ENCODE measurements at regions not wholly inside any gene's neighbourhood (a gene's known extent, or its start where the extent isn't known, plus 50 kb on each side); places are given as distances from the start of the nearest gene placed in this dataset.
A peak's percentile ranks its signal among the peaks of the same experiment; 100 is the strongest.

DNA sequence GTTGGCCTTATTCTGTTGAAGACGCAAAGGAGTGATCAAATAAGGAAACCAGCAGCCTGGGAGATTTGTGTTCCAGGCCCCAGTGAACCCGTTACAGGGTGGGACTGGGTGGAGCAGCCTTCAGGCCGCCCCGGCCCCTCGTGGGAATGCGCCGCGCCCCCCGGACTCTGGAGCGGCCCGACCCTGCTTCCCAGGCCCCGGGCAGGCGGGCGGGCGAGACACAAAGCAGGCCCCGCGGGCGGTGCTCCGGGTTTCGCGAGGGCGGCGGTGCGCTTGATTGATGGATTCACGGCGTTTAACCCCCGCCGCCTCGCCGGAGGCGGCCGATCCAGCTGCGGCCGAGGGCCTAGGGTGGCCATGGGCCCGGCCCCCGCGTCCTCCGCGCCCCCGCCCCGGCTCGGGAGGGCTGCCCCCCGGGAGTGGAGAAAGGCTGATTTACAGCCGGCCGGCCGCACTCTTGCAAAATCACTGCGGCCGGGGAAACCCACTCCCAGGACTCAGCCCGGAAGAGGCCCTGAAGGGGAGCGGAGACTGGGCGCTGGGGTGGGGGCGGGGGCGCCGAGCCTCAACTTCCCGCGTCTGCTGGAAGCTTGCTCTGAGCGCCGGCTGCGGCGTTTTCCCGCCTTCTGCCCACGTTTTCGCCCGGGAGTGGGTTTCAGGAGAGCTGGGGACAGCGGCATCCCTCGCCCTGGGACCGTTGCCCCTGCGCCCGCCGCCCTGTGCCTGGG lies 299.6 kb upstream of the NFE2L3 start:
- Mint-ChIP-seq H3K36me3 (no peaks in the 10 kb centered on the region), H3K9me3 (peaks cover 0 to 6% (median 0%) of the 10 kb centered on the region in 3 donors), H3K4me1 (peaks cover 7 to 14% (median 8%) of the 10 kb centered on the region in 3 donors), H3K27ac (peak overlapping the region; percentile 93 to 97 (median 96)), H3K4me3 (peak overlapping the region in 3 of 4 donors; percentile 77 to 89 (median 85)), H3K27me3 (peaks cover 45% of the 10 kb centered on the region)

DNA sequence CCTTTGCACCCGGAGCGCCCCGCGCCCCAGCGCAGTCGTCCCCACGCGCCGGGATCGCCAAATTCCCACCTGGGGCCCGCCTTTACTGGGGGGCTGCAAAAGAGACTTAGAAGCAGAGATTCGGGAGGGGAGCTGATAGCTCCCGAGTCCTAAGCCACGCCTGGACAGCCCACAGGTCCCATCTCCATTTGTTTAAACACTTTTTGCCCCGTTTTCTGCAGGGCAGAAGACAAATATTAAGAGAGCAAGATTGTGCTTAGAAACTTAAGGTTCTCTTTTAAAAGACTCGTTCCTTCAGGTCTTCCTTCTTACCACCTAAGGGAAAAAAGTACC lies 299.1 kb upstream of the NFE2L3 start:
- Mint-ChIP-seq H3K4me3 (peak overlapping the region in 1 of 4 donors; percentile 74), H3K27ac (peak overlapping the region; percentile 71 to 89 (median 88)), H3K36me3 (no peaks in the 10 kb centered on the region), H3K4me1 (peaks cover 7 to 14% (median 8%) of the 10 kb centered on the region in 3 donors), H3K27me3 (peaks cover 45% of the 10 kb centered on the region), H3K9me3 (peaks cover 0 to 5% (median 0%) of the 10 kb centered on the region in 3 donors)

DNA sequence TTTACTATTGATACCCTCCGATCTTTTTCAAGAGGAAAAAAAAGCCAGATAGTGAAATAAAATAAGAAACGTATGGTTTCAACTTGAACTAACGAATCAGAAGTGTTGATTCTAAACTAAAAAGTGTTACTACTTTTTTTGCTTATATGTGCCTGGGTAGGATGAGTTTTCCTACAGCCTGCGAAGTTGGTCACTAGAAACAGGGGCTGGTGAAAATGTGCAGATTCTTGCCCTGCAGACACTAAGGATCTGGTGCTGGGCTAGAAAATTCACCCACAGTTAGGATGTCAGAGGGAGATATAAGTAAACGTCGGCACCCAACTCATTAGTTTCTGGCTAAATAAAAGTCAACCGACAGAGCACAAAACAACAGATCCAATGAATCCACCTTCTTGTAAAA lies 298.7 kb upstream of the NFE2L3 start:
- Mint-ChIP-seq H3K9me3 (peaks cover 0 to 5% (median 0%) of the 10 kb centered on the region in 3 donors), H3K27ac (peak overlapping the region; percentile 71 to 89 (median 88)), H3K4me3 (peak overlapping the region in 2 of 4 donors; percentile 41 to 74), H3K27me3 (peaks cover 45% of the 10 kb centered on the region), H3K4me1 (peaks cover 7 to 14% (median 8%) of the 10 kb centered on the region in 3 donors), H3K36me3 (no peaks in the 10 kb centered on the region)

DNA sequence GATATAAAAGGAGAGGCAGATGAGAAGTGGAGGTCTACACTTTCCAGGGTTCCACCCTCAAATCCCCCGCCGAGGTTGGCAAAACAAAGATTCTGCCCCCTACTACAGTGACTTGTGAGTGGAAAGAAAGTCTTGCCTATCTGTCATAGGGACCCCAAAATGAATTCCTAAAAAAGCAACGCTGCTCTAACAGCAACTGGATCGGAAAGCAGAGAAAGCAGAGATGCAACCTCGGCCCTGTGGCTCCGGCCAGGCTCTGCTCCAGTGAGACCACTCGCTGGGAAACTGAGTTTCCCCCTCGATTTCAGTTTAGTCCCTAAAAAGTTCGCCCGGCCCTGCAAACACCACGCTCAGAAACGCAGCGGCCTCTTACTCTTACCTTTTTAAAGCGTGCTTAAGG lies 297.9 kb upstream of the NFE2L3 start:
- Mint-ChIP-seq H3K27me3 (peaks cover 43% of the 10 kb centered on the region), H3K9me3 (peaks cover 0 to 5% (median 0%) of the 10 kb centered on the region in 3 donors), H3K27ac (peak overlapping the region; percentile 75 to 94 (median 89)), H3K36me3 (no peaks in the 10 kb centered on the region), H3K4me3 (peak overlapping the region in 3 of 4 donors; percentile 70 to 84 (median 74)), H3K4me1 (peaks cover 7 to 14% (median 8%) of the 10 kb centered on the region in 3 donors)

DNA sequence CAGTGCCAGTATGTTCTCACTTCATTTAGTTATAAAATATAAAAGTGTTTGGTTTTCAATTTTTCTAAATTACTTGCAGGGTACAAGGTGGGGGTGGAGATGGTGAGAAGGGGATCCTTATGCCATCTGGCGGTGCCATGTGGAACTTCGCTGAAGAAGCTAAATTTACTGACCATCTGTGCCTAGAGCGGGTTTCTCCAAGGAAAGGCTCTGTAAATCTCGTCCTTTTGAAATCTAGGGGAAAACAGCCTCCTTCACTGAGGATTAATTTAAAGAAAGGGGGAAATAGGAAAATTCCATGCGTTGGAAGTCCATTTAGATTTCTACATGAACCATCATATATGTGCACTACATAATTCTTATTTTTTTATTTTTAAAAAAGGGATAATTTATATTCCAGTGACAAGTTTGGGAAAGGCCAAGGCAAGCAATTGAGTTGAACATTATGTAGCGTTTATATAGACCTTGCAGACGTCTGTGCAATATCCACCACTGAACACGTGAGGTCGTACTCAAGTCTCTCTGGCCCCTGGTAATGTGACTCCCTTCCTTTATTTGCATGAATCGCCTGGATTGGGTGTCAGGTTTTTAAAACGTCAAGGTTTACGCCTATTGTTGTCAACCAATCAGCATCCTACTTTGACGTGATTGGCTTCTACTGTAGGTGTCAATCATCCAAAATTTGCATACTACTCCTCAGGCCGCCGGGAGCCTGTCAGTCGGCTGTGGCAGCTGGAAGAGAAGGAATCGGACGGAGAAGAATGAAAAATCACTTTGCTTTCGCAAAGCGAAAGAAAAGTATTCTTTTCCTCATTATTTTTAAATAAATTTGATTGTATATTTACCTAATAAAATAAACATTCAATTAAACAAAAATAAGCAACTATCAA lies 297.1 kb upstream of the NFE2L3 start:
- Mint-ChIP-seq H3K4me3 (peak overlapping the region in 2 of 4 donors; percentile 12 to 53), H3K9me3 (peaks cover 0 to 7% (median under 1%) of the 10 kb centered on the region in 3 donors), H3K4me1 (peaks cover 7 to 14% (median 8%) of the 10 kb centered on the region in 3 donors), H3K27ac (peak overlapping the region; percentile 85 to 94 (median 89)), H3K36me3 (no peaks in the 10 kb centered on the region), H3K27me3 (peaks cover 46% of the 10 kb centered on the region)

DNA sequence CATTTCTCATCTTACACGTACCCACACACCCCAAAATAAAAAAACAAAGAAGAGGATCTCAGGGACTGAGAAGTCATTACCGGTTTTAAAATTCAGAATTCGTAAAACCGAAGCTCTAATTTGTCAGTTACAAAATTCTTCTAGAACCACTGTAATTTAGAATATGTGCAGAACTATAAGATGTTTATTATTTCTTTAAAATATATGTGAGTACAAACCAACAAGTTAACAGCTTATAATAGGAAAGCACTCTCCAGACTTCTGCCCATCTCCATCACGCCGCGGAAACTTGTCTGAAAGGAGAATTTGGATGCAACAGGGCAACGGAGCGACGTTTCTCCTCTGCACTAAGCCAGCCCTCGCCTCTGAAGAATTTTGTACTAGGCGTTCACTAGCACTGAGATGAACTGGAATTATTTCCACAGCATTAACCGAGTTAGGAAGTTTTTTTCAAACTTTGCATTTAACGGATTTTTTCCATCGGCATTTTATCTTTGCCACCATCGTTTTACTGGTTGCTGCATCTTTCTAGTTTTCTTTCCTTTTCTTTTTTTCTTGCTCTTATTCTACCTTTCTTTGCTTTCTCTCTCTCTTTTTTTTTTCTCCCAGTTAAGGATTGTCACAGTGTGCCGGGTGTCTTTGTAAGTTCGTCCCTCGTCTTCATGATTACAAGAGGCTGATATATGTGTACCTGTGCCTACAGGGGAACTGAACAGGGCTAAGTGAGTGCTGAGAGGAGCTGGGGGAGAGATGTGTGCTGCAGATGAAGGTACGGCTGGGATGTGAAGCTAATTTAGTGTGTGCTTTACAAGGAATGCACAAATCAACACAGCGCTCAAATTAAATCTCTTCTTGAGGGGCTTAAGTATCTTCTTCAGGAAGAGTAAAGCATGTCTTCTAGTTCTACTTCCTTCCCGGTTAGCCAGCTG lies 295.9 kb upstream of the NFE2L3 start:
- H3K27ac Mint-ChIP-seq, result no peak overlapping the region
- H3K4me1 Mint-ChIP-seq, result peaks cover 7 to 14% (median 8%) of the 10 kb centered on the region in 3 donors
- H3K4me3 Mint-ChIP-seq, result no peak overlapping the region
- H3K9me3 Mint-ChIP-seq, result peaks cover 0 to 13% (median 3%) of the 10 kb centered on the region in 3 donors
- H3K36me3 Mint-ChIP-seq, result no peaks in the 10 kb centered on the region
- H3K27me3 Mint-ChIP-seq, result peaks cover 49% of the 10 kb centered on the region

DNA sequence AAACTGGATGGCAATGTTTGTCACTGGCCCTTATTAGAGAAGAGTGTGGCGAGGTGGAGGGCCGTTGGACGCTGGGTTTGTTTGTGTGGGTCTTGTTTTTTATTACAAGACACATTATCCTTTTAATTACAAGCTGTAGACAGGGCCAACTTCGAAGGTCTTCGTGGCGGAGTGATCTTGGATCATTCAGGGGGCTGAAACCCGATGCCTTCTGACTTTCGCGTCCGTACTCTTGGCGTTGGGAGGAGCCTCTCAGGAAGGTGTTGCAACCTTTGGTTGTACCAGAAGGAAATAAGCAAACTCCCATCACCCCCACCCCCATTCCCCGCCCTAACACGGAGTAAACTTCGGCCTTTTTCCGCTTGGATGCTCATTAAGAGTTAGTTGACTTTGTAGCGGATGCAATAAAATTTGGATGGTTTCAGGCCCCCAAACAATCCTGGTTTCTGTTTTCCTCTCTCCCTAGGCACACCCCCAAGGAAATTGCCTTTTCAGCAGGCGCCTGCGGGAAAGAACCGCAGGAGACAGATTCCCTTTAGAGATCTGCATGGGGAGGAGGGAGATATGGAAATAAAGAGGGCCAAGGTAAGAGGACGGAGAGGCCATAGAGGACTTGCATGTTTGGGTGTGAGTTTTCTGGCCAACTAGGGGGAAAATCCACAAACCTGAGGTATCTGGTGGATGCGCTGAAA lies 294.5 kb upstream of the NFE2L3 start:
- Mint-ChIP-seq H3K27ac (no peak overlapping the region), H3K36me3 (no peaks in the 10 kb centered on the region), H3K27me3 (peaks cover 45% of the 10 kb centered on the region), H3K4me3 (no peak overlapping the region), H3K4me1 (peaks cover 1 to 13% (median 8%) of the 10 kb centered on the region in 3 donors), H3K9me3 (peaks cover 0 to 20% (median 3%) of the 10 kb centered on the region in 3 donors)

DNA sequence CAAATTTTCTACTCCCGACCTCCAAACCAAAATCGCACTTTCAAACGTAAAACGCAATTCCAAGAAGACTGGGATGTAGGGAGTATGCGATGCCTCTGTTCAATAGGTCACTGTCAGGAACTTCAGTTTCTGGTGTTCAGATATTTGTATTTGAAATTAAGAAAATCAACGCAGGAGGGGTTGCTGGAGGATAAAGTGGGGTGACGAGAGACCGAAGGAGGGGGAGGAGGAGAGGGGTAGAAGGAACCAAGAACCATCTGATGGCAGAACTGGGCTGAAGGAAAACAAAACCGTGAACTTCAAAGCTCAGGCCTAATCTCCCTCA lies 293.8 kb upstream of the NFE2L3 start:
- Mint-ChIP-seq H3K27me3 (peaks cover 47% of the 10 kb centered on the region), H3K4me3 (no peak overlapping the region), H3K27ac (no peak overlapping the region), H3K9me3 (peaks cover 0 to 23% (median 3%) of the 10 kb centered on the region in 3 donors), H3K4me1 (peaks cover 1 to 15% (median 8%) of the 10 kb centered on the region in 3 donors), H3K36me3 (peaks cover 2% of the 10 kb centered on the region)

DNA sequence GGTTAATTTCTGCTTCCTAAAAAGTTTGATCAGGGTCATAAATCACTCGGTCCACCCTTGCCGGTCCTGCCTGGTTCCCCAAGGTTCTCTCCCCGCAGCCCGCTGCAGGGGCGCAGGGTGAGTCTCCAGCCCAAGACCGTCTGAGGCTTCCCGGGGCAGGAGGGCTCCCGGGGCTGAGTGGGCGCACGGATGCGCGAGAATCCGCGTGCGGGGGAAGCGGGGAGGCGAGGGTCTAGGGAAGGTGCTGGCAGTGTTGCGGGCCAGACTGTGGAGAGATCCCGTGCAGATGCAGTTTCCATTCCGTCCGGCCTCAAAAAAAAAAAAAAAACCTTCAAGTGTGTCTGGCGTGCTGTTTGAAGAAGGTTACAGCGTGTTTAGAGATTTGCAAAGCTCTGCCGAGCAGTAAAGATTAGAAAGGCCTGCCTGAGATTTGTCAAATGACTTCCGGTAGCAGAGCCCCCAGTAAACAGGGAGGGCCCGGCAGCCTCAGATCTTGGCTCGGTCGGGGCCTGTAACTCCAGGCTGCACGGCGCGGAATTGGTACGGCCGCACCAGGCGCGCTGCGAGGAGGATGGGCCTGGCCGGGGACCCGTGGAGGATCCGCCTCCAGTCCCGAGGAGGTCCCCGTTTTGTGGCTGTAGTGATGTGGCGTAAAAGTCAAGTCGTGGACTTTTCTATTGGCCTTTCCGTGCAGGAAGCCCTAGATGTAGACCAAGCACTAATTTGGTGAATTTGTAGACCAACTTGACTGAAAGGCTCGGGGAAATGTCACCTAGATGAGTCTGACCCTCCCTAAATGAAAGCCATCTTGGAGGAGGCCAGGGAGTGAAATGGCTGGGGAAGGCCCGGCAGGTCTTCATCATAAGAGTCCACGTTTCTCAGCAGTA lies 293.2 kb upstream of the NFE2L3 start:
- peaks cover 0 to 24% (median 3%) of the 10 kb centered on the region in 3 donors for H3K9me3 Mint-ChIP-seq
- H3K36me3 Mint-ChIP-seq, result peaks cover 2% of the 10 kb centered on the region
- H3K4me1 Mint-ChIP-seq, result peaks cover 1 to 12% (median 8%) of the 10 kb centered on the region in 3 donors
- peak overlapping the region in 3 of 4 donors; percentile 8 to 74 (median 41) for H3K4me3 Mint-ChIP-seq
- peaks cover 44% of the 10 kb centered on the region for H3K27me3 Mint-ChIP-seq
- H3K27ac Mint-ChIP-seq, result peak overlapping the region in 2 of 3 donors; percentile 89 to 96

DNA sequence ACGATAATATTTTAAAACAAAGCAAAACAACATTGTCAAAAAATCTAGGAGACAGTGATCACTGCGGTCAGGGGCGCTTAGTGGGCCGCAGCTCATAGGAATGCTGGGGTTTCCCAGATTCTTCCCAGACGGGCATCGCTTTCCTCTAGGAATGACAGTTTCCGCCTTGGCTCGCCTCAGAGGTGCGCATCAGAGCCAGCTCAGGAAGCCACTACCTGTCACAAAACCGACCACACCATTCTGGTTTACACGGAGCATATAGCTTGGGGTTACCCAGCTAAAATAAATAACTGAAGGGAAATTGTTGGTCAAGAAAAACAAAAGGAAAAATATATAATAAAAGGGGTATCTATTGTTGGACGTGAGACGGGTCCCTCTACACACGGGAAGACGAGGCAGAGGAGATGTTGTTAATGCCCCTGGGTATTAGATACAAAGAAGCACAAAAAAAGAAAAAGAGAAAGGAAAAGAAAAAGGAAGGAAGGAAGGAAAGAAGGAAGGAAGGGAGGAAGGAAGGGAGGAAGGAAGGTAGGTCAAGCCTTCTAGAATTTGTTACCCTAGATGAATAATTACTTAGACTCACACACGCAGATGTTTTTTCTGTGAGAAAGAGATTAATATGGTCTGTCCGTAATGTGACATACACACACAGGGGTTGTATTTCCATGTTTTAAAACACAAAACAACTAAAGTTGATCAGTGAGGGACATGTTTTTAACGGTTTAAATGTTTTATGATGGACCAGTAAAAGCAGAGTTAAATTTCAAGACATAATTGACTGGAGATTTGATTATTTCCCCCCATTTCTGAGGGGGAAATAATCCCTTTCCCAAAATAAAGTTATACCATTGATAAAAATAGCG lies 292.4 kb upstream of the NFE2L3 start:
- peaks cover 0 to 23% (median 3%) of the 10 kb centered on the region in 3 donors for H3K9me3 Mint-ChIP-seq
- peaks cover 39% of the 10 kb centered on the region for H3K27me3 Mint-ChIP-seq
- peaks cover 2% of the 10 kb centered on the region for H3K36me3 Mint-ChIP-seq
- peaks cover 0 to 12% (median 8%) of the 10 kb centered on the region in 3 donors for H3K4me1 Mint-ChIP-seq
- peak overlapping the region in 2 of 4 donors; percentile 41 to 74 for H3K4me3 Mint-ChIP-seq
- peak overlapping the region in 2 of 3 donors; percentile 89 to 96 for H3K27ac Mint-ChIP-seq

DNA sequence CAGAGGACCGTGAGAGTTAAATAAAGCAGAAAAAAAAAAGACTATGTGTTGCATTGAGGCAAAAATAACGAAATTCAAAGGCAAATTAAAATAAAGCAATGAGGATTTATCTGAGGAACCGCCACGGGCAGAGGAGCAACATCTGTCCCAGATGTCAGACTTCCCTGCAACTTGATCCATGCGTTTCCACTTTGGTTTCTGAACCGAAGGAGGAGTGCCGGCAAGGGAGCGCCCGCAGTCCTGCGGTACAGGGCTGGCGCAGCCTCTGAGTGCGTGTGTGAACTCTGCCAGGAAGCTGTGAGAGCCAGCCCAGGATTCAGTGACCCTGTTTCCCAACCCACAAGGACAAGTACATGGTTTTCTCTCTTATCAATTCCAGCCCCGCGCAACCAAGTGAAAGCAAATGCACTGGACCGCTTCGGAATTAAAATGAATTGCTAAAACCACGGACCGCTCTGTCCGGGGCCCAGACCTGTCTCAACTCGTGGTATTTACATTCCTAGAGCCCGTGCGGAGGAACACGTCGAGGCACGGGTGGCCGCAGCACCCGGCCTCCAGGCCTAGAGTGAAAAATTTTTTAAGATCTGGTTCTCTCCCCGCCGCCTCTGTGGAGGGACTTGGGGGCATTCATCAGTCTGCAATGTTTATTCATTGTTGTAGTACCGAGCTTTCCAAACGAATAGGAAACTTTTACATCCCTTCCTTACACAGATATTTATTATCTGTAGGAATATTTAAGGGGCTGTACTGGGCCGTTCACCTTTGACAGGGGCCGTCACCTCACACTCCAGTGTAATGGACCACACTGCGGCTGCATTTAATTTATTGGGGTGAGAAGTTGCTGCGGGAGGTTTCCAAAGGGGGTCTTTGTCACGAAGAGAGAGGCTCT lies 291.5 kb upstream of the NFE2L3 start:
- Mint-ChIP-seq H3K9me3 (peaks cover 0 to 22% (median 3%) of the 10 kb centered on the region in 3 donors), H3K4me1 (peaks cover 0 to 12% (median 5%) of the 10 kb centered on the region in 3 donors), H3K27ac (peak overlapping the region in 2 of 3 donors; percentile 89 to 96), H3K4me3 (peak overlapping the region in 3 of 4 donors; percentile 8 to 74 (median 39)), H3K27me3 (peaks cover 38% of the 10 kb centered on the region), H3K36me3 (peaks cover 2% of the 10 kb centered on the region)
